Chondrocyte (in vitro differentiated cells): ENCODE measurements at regions not wholly inside any gene's neighbourhood (a gene's known extent, or its start where the extent isn't known, plus 50 kb on each side); places are given as distances from the start of the nearest gene placed in this dataset.

ENCODE experiments used
- DNase-seq: peaks from one replicate; pipeline ENCODE4 v3.0.0; 2021; ENCODE audit warnings: mixed read lengths, low spot score
- H3K27ac Mint-ChIP-seq: one replicate; pipeline ENCODE4 v1.8.0; 2021; ENCODE audit warnings: mild to moderate bottlenecking, moderate library complexity, mixed read lengths; ENCODE audit not compliant: unreplicated experiment
- H3K27me3 Mint-ChIP-seq: 2 replicates; pipeline ENCODE4 v1.8.0; 2021; ENCODE audit warnings: low read depth, mixed read lengths
- H3K36me3 Mint-ChIP-seq: 2 replicates; pipeline ENCODE4 v1.8.0; 2021; ENCODE audit warnings: low read depth, mixed read lengths
- H3K4me1 Mint-ChIP-seq: 2 replicates; pipeline ENCODE4 v1.8.0; 2021; ENCODE audit warnings: low read depth, mild to moderate bottlenecking, mixed read lengths
- H3K4me3 Mint-ChIP-seq: one replicate; pipeline ENCODE4 v1.8.0; 2021; ENCODE audit warnings: mild to moderate bottlenecking, moderate library complexity, mixed read lengths; ENCODE audit not compliant: unreplicated experiment
- H3K9me3 Mint-ChIP-seq: 2 replicates; pipeline ENCODE4 v1.8.0; 2021; ENCODE audit warnings: low read depth, mixed read lengths
- CTCF ChIP-seq: fragments of 200-600 bp; sonication (generic); IDR thresholded peaks from 2 replicates; pipeline ENCODE4 v1.5.0; 2021; ENCODE audit warnings: antibody characterized with exemption, mild to moderate bottlenecking, moderate library complexity

GRCh38 chr16:10308305-10309193, 77.3 kb upstream of the ATF7IP2 start:
- H3K27me3 Mint-ChIP-seq: no peaks in the 10 kb centered on the region
- H3K9me3 Mint-ChIP-seq: no peaks in the 10 kb centered on the region
- no peak overlapping the region for H3K27ac Mint-ChIP-seq
- no peaks in the 10 kb centered on the region for H3K36me3 Mint-ChIP-seq
- H3K4me1 Mint-ChIP-seq: no peaks in the 10 kb centered on the region
- no peak for DNase-seq
- no peak for TF ChIP-seq CTCF
- no peak overlapping the region for H3K4me3 Mint-ChIP-seq

- no peak for TF ChIP-seq CTCF
- Mint-ChIP-seq H3K27me3 (no peaks in the 10 kb centered on the region), H3K9me3 (no peaks in the 10 kb centered on the region), H3K4me3 (no peak overlapping the region), H3K36me3 (no peaks in the 10 kb centered on the region), H3K27ac (no peak overlapping the region), H3K4me1 (no peaks in the 10 kb centered on the region)
- DNase-seq: no peak
Measured at GRCh38 chr16:10309271-10309932, 76.5 kb upstream of the ATF7IP2 start.

GRCh38 chr16:10312008-10312407, 73.9 kb upstream of the ATF7IP2 start:
- no peaks in the 10 kb centered on the region for H3K27me3 Mint-ChIP-seq
- no peaks in the 10 kb centered on the region for H3K36me3 Mint-ChIP-seq
- no peak overlapping the region for H3K27ac Mint-ChIP-seq
- TF ChIP-seq CTCF: no peak
- no peaks in the 10 kb centered on the region for H3K4me1 Mint-ChIP-seq
- DNase-seq: no peak
- no peaks in the 10 kb centered on the region for H3K9me3 Mint-ChIP-seq
- no peak overlapping the region for H3K4me3 Mint-ChIP-seq

GRCh38 chr16:10312784-10313724, 72.8 kb upstream of the ATF7IP2 start:
- no peak for DNase-seq
- Mint-ChIP-seq H3K4me3 (no peak overlapping the region), H3K27ac (no peak overlapping the region), H3K27me3 (no peaks in the 10 kb centered on the region), H3K4me1 (no peaks in the 10 kb centered on the region), H3K36me3 (no peaks in the 10 kb centered on the region), H3K9me3 (no peaks in the 10 kb centered on the region)
- no peak for TF ChIP-seq CTCF

- H3K4me1 Mint-ChIP-seq: no peaks in the 10 kb centered on the region
- H3K27ac Mint-ChIP-seq: no peak overlapping the region
- no peak for DNase-seq
- no peak for TF ChIP-seq CTCF
- H3K4me3 Mint-ChIP-seq: no peak overlapping the region
- H3K9me3 Mint-ChIP-seq: no peaks in the 10 kb centered on the region
- H3K27me3 Mint-ChIP-seq: no peaks in the 10 kb centered on the region
- H3K36me3 Mint-ChIP-seq: no peaks in the 10 kb centered on the region
Measured at GRCh38 chr16:10314317-10314716, 71.5 kb upstream of the ATF7IP2 start.
